ENCODE measurements at regions not wholly inside any gene's neighbourhood (a gene's known extent, or its start where the extent isn't known, plus 50 kb on each side); places are given as distances from the start of the nearest gene placed in this dataset.

DNA sequence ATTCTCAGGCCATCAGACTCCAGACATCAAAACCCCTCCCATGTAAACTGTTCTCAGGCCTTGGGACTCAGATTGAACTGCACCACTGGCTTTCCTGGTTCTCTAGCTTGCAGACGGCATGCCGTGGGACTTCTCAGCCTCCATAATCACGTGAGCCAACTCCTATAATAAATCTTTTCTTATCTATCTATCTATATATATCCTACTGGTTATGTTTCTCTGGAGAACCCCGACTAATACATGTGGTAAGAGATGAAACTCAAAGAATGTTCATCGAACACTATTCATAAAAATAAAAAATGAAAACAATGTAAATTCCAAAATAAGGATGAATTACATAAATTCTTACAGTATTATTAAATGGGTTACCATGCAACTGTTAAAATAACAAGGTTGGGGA, 84.5 kb upstream of the NTRK3 start:
- no peaks in the 10 kb centered on the region for H4K20me1 ChIP-seq (ENCODE audit: insufficient read depth, low read length)
- TF ChIP-seq, protein P1, sequence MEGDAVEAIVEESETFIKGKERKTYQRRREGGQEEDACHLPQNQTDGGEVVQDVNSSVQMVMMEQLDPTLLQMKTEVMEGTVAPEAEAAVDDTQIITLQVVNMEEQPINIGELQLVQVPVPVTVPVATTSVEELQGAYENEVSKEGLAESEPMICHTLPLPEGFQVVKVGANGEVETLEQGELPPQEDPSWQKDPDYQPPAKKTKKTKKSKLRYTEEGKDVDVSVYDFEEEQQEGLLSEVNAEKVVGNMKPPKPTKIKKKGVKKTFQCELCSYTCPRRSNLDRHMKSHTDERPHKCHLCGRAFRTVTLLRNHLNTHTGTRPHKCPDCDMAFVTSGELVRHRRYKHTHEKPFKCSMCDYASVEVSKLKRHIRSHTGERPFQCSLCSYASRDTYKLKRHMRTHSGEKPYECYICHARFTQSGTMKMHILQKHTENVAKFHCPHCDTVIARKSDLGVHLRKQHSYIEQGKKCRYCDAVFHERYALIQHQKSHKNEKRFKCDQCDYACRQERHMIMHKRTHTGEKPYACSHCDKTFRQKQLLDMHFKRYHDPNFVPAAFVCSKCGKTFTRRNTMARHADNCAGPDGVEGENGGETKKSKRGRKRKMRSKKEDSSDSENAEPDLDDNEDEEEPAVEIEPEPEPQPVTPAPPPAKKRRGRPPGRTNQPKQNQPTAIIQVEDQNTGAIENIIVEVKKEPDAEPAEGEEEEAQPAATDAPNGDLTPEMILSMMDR (IDR thresholded peaks at IDR 0.05; ENCODE audit: low read length) = no peak
- no peak overlapping the region for H3K9ac ChIP-seq (ENCODE audit: low read length)
- no peak overlapping the region for H3K4me3 ChIP-seq (ENCODE audit: low read depth, low read length, poor library complexity, severe bottlenecking)
- H3K27ac ChIP-seq (ENCODE audit: low read depth, low read length, poor library complexity, severe bottlenecking) = no peak overlapping the region
- H3K9me3 ChIP-seq (ENCODE audit: low read length) = no peaks in the 10 kb centered on the region
- no peaks in the 10 kb centered on the region for H3F3A ChIP-seq (ENCODE audit: insufficient read depth, low read length)
- no peaks in the 10 kb centered on the region for H3K79me2 ChIP-seq (ENCODE audit: insufficient read depth, low read length)
- no peak overlapping the region for H3K4me2 ChIP-seq (ENCODE audit: low read length)
- H3K27me3 ChIP-seq (ENCODE audit: insufficient read depth, low read length) = no peaks in the 10 kb centered on the region
- H3K9me2 ChIP-seq (ENCODE audit: low read depth, low read length) = no peaks in the 10 kb centered on the region
- H2AFZ ChIP-seq (ENCODE audit: low read length) = no peak overlapping the region
- H3K4me1 ChIP-seq (ENCODE audit: insufficient read depth, low read length, severe bottlenecking) = no peaks in the 10 kb centered on the region
- H3K36me3 ChIP-seq (ENCODE audit: insufficient read depth, low read length) = no peaks in the 10 kb centered on the region

DNA sequence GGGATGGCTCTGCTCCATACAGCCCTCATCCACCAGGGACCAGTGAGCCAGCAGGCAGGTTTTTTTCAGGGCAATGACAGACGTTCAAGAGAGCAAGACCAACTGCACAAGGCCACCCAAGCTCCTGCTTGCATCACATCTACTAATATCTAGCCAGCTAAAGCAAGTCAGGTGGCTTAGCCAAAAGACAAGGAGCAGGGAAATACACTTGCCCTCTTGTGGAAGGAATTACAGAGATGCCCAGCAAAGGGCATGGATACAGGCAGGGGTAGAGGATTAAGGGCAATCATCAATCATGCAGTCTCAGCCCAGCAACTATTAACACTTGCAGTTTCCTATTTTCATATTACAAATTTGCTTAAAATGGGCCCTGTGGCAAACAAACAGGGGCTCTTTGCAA, 81.5 kb upstream of the NTRK3 start:
- no peaks in the 10 kb centered on the region for H3K79me2 ChIP-seq (ENCODE audit: insufficient read depth, low read length)
- H2AFZ ChIP-seq (ENCODE audit: low read length) = no peak overlapping the region
- H3K27ac ChIP-seq (ENCODE audit: low read depth, low read length, poor library complexity, severe bottlenecking) = no peak overlapping the region
- H3K4me1 ChIP-seq (ENCODE audit: insufficient read depth, low read length, severe bottlenecking) = no peaks in the 10 kb centered on the region
- H3K36me3 ChIP-seq (ENCODE audit: insufficient read depth, low read length) = no peaks in the 10 kb centered on the region
- H3K4me2 ChIP-seq (ENCODE audit: low read length) = no peak overlapping the region
- H3K4me3 ChIP-seq (ENCODE audit: low read depth, low read length, poor library complexity, severe bottlenecking) = no peak overlapping the region
- 0 out of 2 replicates have a peak, but pooled peaks cover 9% of the 10 kb centered on the region for H3K27me3 ChIP-seq (ENCODE audit: insufficient read depth, low read length)
- H3K9me2 ChIP-seq (ENCODE audit: low read depth, low read length) = no peaks in the 10 kb centered on the region
- no peaks in the 10 kb centered on the region for H3K9me3 ChIP-seq (ENCODE audit: low read length)
- H3K9ac ChIP-seq (ENCODE audit: low read length) = no peak overlapping the region
- no peaks in the 10 kb centered on the region for H4K20me1 ChIP-seq (ENCODE audit: insufficient read depth, low read length)
- TF ChIP-seq, protein P1 (IDR thresholded peaks at IDR 0.05; ENCODE audit: low read length) = no peak
- no peak for TF ChIP-seq EZH2 (IDR thresholded peaks at IDR 0.05; ENCODE audit: borderline replicate concordance, low read length)
- H3F3A ChIP-seq (ENCODE audit: insufficient read depth, low read length) = no peaks in the 10 kb centered on the region

DNA sequence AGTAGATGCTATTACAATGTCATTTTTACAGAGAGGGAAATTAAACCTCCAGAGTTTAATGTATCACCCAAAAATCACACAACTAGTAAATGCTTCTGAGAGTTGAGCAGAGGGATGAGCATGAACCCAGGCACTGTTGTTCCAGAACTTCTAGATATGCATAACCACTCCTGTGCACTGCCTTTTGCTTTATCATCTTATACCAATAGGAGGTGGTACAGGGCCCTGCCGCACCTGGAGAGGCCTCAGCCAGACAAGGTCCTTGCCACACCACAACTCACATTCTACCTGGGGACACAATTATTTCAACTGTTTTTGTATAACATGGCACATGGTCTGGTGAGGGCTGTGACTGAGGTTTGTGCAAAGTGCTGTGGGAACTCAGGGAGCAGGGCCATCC, 78.5 kb upstream of the NTRK3 start:
- H3K27ac ChIP-seq (ENCODE audit: low read depth, low read length, poor library complexity, severe bottlenecking) = no peak overlapping the region
- H3K9me3 ChIP-seq (ENCODE audit: low read length) = no peaks in the 10 kb centered on the region
- H2AFZ ChIP-seq (ENCODE audit: low read length) = no peak overlapping the region
- no peaks in the 10 kb centered on the region for H3F3A ChIP-seq (ENCODE audit: insufficient read depth, low read length)
- no peaks in the 10 kb centered on the region for H3K4me1 ChIP-seq (ENCODE audit: insufficient read depth, low read length, severe bottlenecking)
- no peak overlapping the region for H3K4me3 ChIP-seq (ENCODE audit: low read depth, low read length, poor library complexity, severe bottlenecking)
- TF ChIP-seq, protein P1 (IDR thresholded peaks at IDR 0.05; ENCODE audit: low read length) = no peak
- TF ChIP-seq EZH2 (IDR thresholded peaks at IDR 0.05; ENCODE audit: borderline replicate concordance, low read length) = no peak
- H3K36me3 ChIP-seq (ENCODE audit: insufficient read depth, low read length) = no peaks in the 10 kb centered on the region
- 0 out of 2 replicates have a peak, but pooled peaks cover 9% of the 10 kb centered on the region for H3K27me3 ChIP-seq (ENCODE audit: insufficient read depth, low read length)
- H3K9me2 ChIP-seq (ENCODE audit: low read depth, low read length) = no peaks in the 10 kb centered on the region
- H3K9ac ChIP-seq (ENCODE audit: low read length) = no peak overlapping the region
- no peaks in the 10 kb centered on the region for H3K79me2 ChIP-seq (ENCODE audit: insufficient read depth, low read length)
- H3K4me2 ChIP-seq (ENCODE audit: low read length) = no peak overlapping the region
- H4K20me1 ChIP-seq (ENCODE audit: insufficient read depth, low read length) = no peaks in the 10 kb centered on the region
